Spleen (tissue), 7 donors: ENCODE measurements at regions not wholly inside any gene's neighbourhood (a gene's known extent, or its start where the extent isn't known, plus 50 kb on each side); places are given as distances from the start of the nearest gene placed in this dataset.

Experiments used
- CTCF ChIP-seq, 11 experiments: fragments of 200-600 bp in 7 of 11; fragments of 450-650 bp in 4 of 11; sonication (generic) in 4 of 11; IDR thresholded peaks in 8 of 11; conservative IDR thresholded peaks in 3 of 11; 1 replicate in 7 of 11; 2 replicates in 4 of 11; pipeline versions ENCODE4 v1.4.0 to v1.8.0; 2016 to 2021; ENCODE audit warnings: antibody characterized with exemption in 11 of 11, inconsistent platforms in 4 of 11, mild to moderate bottlenecking in 1 of 11
- POLR2A ChIP-seq, 3 donors: fragments of 450-650 bp; IDR thresholded peaks; one replicate each; pipeline ENCODE4 v1.5.1; 2017; ENCODE audit warnings: antibody characterized with exemption in 3 of 3, mild to moderate bottlenecking in 1 of 3
- donor health status: DM: no; HTN: no; CAD: no; lungs with moderate emphysema.
- donor health status: DM: no; HTN: no; CAD: no.
- donor health status: DM: no; HTN: no; CAD: no.

- TF ChIP-seq POLR2A (IDR thresholded peaks at IDR 0.05) (no peak), CTCF (IDR thresholded peaks at IDR 0.05 in 8 of 11, conservative IDR thresholded peaks at IDR 0.05 in 3 of 11) (peak in 9 of 11 experiments; percentile 20 to 68 (median 54))
These were observed 292.9 kb downstream of the TLL1 start for GRCh38 chr4:166165829-166166420.
